ENCODE measurements at regions not wholly inside any gene's neighbourhood (a gene's known extent, or its start where the extent isn't known, plus 50 kb on each side); places are given as distances from the start of the nearest gene placed in this dataset.

DNA sequence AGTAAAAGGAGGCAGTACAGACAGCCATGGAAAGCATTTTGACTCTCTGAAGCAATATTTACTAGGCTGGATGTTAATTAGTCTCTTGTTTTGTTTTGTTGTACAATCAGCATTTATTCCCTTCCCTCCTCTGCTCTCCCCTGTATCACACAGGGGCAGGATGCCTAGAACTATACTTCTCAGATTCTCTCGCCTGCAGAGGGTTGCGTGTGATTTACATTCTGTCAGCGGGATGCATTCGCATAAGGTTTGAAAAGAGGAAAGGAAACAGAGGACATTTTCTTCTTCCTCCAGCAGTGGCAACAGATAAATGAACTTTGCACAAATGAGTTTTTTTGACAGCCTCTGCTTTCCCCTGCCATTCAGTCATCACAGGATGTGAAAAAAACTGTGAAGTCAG, 188.3 kb downstream of the RSL24D1 start (continued):
- TF ChIP-seq, protein P1, sequence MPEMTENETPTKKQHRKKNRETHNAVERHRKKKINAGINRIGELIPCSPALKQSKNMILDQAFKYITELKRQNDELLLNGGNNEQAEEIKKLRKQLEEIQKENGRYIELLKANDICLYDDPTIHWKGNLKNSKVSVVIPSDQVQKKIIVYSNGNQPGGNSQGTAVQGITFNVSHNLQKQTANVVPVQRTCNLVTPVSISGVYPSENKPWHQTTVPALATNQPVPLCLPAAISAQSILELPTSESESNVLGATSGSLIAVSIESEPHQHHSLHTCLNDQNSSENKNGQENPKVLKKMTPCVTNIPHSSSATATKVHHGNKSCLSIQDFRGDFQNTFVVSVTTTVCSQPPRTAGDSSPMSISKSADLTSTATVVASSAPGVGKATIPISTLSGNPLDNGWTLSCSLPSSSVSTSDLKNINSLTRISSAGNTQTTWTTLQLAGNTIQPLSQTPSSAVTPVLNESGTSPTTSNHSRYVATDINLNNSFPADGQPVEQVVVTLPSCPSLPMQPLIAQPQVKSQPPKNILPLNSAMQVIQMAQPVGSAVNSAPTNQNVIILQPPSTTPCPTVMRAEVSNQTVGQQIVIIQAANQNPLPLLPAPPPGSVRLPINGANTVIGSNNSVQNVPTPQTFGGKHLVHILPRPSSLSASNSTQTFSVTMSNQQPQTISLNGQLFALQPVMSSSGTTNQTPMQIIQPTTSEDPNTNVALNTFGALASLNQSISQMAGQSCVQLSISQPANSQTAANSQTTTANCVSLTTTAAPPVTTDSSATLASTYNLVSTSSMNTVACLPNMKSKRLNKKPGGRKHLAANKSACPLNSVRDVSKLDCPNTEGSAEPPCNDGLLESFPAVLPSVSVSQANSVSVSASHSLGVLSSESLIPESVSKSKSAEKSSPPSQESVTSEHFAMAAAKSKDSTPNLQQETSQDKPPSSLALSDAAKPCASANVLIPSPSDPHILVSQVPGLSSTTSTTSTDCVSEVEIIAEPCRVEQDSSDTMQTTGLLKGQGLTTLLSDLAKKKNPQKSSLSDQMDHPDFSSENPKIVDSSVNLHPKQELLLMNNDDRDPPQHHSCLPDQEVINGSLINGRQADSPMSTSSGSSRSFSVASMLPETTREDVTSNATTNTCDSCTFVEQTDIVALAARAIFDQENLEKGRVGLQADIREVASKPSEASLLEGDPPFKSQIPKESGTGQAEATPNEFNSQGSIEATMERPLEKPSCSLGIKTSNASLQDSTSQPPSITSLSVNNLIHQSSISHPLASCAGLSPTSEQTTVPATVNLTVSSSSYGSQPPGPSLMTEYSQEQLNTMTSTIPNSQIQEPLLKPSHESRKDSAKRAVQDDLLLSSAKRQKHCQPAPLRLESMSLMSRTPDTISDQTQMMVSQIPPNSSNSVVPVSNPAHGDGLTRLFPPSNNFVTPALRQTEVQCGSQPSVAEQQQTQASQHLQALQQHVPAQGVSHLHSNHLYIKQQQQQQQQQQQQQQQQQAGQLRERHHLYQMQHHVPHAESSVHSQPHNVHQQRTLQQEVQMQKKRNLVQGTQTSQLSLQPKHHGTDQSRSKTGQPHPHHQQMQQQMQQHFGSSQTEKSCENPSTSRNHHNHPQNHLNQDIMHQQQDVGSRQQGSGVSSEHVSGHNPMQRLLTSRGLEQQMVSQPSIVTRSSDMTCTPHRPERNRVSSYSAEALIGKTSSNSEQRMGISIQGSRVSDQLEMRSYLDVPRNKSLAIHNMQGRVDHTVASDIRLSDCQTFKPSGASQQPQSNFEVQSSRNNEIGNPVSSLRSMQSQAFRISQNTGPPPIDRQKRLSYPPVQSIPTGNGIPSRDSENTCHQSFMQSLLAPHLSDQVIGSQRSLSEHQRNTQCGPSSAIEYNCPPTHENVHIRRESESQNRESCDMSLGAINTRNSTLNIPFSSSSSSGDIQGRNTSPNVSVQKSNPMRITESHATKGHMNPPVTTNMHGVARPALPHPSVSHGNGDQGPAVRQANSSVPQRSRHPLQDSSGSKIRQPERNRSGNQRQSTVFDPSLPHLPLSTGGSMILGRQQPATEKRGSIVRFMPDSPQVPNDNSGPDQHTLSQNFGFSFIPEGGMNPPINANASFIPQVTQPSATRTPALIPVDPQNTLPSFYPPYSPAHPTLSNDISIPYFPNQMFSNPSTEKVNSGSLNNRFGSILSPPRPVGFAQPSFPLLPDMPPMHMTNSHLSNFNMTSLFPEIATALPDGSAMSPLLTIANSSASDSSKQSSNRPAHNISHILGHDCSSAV (CRISPR knock-in tag; IDR thresholded peaks at IDR 0.05; ENCODE audit: borderline replicate concordance) = no peak
- TF ChIP-seq SOX13 (IDR thresholded peaks at IDR 0.05) = no peak
- TF ChIP-seq SOX13 (CRISPR knock-in tag; conservative IDR thresholded peaks at IDR 0.05 in 1 of 2, IDR thresholded peaks at IDR 0.05 in 1 of 2) = no peak
- no peak for TF ChIP-seq FOSL2 (CRISPR knock-in tag; IDR thresholded peaks at IDR 0.05)
- TF ChIP-seq, protein P2, sequence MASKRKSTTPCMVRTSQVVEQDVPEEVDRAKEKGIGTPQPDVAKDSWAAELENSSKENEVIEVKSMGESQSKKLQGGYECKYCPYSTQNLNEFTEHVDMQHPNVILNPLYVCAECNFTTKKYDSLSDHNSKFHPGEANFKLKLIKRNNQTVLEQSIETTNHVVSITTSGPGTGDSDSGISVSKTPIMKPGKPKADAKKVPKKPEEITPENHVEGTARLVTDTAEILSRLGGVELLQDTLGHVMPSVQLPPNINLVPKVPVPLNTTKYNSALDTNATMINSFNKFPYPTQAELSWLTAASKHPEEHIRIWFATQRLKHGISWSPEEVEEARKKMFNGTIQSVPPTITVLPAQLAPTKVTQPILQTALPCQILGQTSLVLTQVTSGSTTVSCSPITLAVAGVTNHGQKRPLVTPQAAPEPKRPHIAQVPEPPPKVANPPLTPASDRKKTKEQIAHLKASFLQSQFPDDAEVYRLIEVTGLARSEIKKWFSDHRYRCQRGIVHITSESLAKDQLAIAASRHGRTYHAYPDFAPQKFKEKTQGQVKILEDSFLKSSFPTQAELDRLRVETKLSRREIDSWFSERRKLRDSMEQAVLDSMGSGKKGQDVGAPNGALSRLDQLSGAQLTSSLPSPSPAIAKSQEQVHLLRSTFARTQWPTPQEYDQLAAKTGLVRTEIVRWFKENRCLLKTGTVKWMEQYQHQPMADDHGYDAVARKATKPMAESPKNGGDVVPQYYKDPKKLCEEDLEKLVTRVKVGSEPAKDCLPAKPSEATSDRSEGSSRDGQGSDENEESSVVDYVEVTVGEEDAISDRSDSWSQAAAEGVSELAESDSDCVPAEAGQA (IDR thresholded peaks at IDR 0.05; ENCODE audit: low read depth) = no peak
- TF ChIP-seq, protein P2 (CRISPR knock-in tag; IDR thresholded peaks at IDR 0.05; ENCODE audit: borderline replicate concordance) = no peak
- TF ChIP-seq CHD4 (IDR thresholded peaks at IDR 0.05; ENCODE audit: borderline replicate concordance, low read length) = no peak
- TF ChIP-seq MBNL3 (CRISPR knock-in tag; conservative IDR thresholded peaks at IDR 0.05) = no peak
- no peak for TF ChIP-seq ZNF343 (CRISPR knock-in tag; IDR thresholded peaks at IDR 0.05)
- TF ChIP-seq ZNF572 (CRISPR knock-in tag; IDR thresholded peaks at IDR 0.05) = no peak
- TF ChIP-seq DNMT1 (CRISPR knock-in tag; IDR thresholded peaks at IDR 0.05) = no peak
- no peak for TF ChIP-seq MAFK (conservative IDR thresholded peaks at IDR 0.05 in 1 of 2, IDR thresholded peaks at IDR 0.05 in 1 of 2; ENCODE audit: low read length in 2 of 2)
- no peak for TF ChIP-seq ZNF414 (CRISPR knock-in tag; IDR thresholded peaks at IDR 0.05)
- TF ChIP-seq MIXL1 (CRISPR knock-in tag; IDR thresholded peaks at IDR 0.05) = no peak
- no peak for TF ChIP-seq ZNF501 (CRISPR knock-in tag; IDR thresholded peaks at IDR 0.05)

Data from HepG2 (cell line).